ENCODE measurements at regions not wholly inside any gene's neighbourhood (a gene's known extent, or its start where the extent isn't known, plus 50 kb on each side); places are given as distances from the start of the nearest gene placed in this dataset.

DNA sequence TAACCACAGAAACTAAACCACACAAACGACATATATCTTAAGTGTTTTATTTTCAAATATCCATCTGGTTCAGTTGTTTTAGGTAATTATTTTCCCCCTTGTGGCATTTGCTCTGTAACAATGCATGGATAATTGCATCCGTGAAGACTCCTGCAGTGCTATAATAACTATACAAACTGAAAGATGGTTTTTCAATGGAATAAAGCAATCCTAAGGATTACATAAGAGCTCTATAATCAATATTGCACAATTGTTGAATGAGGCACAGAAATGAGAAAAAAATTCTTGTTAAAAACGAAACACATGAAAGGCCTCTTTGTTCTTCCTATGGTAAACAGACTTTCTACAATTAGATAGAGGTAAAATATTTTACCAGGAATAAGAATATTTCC, 446.0 kb upstream of the EPHA3 start:
- Histone ChIP-seq H3K9me3 (ENCODE audit: control insufficient read depth in 4 of 4, insufficient read depth in 3 of 4, low read length in 3 of 4) (peaks cover 0 to 3% (median 0%) of the 10 kb centered on the region in 4 donors), H3K27ac (ENCODE audit: low read depth in 1 of 2, low read length in 1 of 2) (no peak overlapping the region), H3K36me3 (ENCODE audit: control insufficient read depth in 4 of 4, insufficient read depth in 4 of 4, low read length in 4 of 4) (no peaks in the 10 kb centered on the region), H3K27me3 (ENCODE audit: control insufficient read depth in 3 of 3, insufficient read depth in 3 of 3, low read length in 2 of 3) (no peaks in the 10 kb centered on the region), H3K4me3 (no peak overlapping the region), H3K9ac (ENCODE audit: insufficient read depth in 1 of 2, low read length in 2 of 2) (no peak overlapping the region), H3K4me1 (ENCODE audit: control insufficient read depth in 5 of 5, insufficient read depth in 5 of 5, low read length in 5 of 5) (no peaks in the 10 kb centered on the region)
- DNase-seq (no peak), ATAC-seq (ENCODE audit: insufficient read depth, low FRiP score) (no peak)
- TF ChIP-seq, protein P1, sequence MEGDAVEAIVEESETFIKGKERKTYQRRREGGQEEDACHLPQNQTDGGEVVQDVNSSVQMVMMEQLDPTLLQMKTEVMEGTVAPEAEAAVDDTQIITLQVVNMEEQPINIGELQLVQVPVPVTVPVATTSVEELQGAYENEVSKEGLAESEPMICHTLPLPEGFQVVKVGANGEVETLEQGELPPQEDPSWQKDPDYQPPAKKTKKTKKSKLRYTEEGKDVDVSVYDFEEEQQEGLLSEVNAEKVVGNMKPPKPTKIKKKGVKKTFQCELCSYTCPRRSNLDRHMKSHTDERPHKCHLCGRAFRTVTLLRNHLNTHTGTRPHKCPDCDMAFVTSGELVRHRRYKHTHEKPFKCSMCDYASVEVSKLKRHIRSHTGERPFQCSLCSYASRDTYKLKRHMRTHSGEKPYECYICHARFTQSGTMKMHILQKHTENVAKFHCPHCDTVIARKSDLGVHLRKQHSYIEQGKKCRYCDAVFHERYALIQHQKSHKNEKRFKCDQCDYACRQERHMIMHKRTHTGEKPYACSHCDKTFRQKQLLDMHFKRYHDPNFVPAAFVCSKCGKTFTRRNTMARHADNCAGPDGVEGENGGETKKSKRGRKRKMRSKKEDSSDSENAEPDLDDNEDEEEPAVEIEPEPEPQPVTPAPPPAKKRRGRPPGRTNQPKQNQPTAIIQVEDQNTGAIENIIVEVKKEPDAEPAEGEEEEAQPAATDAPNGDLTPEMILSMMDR (IDR thresholded peaks at IDR 0.05; ENCODE audit: control extremely low read depth, extremely low read depth) = no peak
- WGBS, 2 donors = 63 to 65% methylated on average over 3 of the region's 3 CpGs

DNA sequence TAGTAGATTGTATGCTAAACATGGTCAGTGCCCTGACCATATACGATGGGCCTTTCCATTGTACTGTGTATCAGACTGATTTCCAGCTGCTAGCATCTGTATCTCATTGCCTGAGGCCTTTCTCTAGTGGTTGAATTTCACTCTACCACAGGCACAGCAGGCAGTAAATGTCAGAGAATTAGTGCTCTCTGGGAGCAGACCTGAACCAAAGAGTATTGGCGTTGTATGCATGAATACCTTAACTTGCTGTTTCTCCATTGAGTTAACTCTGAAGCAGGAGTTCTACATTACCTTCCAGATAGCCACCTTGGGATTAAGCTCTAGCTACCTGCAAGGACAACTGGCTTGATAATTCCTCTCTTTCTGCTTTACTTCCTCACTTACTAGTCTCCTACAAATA, 439.2 kb upstream of the EPHA3 start:
- ATAC-seq (ENCODE audit: insufficient read depth, low FRiP score) (no peak), DNase-seq (no peak)
- Histone ChIP-seq H3K4me3 (no peak overlapping the region), H3K4me1 (ENCODE audit: control insufficient read depth in 5 of 5, insufficient read depth in 5 of 5, low read length in 5 of 5) (no peaks in the 10 kb centered on the region), H3K9me3 (ENCODE audit: control insufficient read depth in 4 of 4, insufficient read depth in 3 of 4, low read length in 3 of 4) (no peaks in the 10 kb centered on the region), H3K36me3 (ENCODE audit: control insufficient read depth in 4 of 4, insufficient read depth in 4 of 4, low read length in 4 of 4) (no peaks in the 10 kb centered on the region), H3K27ac (ENCODE audit: low read depth in 1 of 2, low read length in 1 of 2) (no peak overlapping the region), H3K27me3 (ENCODE audit: control insufficient read depth in 3 of 3, insufficient read depth in 3 of 3, low read length in 2 of 3) (no peaks in the 10 kb centered on the region), H3K9ac (ENCODE audit: insufficient read depth in 1 of 2, low read length in 2 of 2) (no peak overlapping the region)
- TF ChIP-seq, protein P1 (IDR thresholded peaks at IDR 0.05; ENCODE audit: control extremely low read depth, extremely low read depth) = no peak
- 88 to 92% methylated on average over 2 of the region's 2 CpGs for whole genome bisulfite sequencing, 2 donors

DNA sequence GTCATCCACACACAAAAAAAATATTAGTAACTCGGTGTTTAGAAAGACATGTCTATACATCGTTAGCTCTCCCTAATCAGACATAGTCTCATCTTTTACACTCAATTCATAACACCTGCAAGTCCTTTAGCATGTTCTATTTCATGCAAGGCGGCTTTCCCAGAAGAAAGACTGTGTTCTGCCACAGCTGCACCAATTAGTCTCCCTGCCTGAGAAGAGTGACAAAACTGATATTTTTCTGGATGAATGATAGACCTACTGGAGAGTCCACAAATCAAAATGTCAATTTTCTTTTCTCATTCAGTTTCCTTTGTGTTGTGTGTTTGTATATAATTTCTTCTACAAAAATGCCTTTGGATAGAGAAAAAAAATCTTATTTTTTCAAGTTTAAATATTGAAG, 435.8 kb upstream of the EPHA3 start:
- no peak overlapping the region for H3K4me3 ChIP-seq
- H3K4me1 ChIP-seq (ENCODE audit: control insufficient read depth in 5 of 5, insufficient read depth in 5 of 5, low read length in 5 of 5) = no peaks in the 10 kb centered on the region
- H3K9ac ChIP-seq (ENCODE audit: insufficient read depth in 1 of 2, low read length in 2 of 2) = no peak overlapping the region
- DNase-seq (no peak), ATAC-seq (ENCODE audit: insufficient read depth, low FRiP score) (no peak)
- H3K9me3 ChIP-seq (ENCODE audit: control insufficient read depth in 4 of 4, insufficient read depth in 3 of 4, low read length in 3 of 4) = peaks cover 0 to 3% (median 0%) of the 10 kb centered on the region in 4 donors
- TF ChIP-seq, protein P1 (IDR thresholded peaks at IDR 0.05; ENCODE audit: control extremely low read depth, extremely low read depth) = no peak
- H3K36me3 ChIP-seq (ENCODE audit: control insufficient read depth in 4 of 4, insufficient read depth in 4 of 4, low read length in 4 of 4) = no peaks in the 10 kb centered on the region
- no peaks in the 10 kb centered on the region for H3K27me3 ChIP-seq (ENCODE audit: control insufficient read depth in 3 of 3, insufficient read depth in 3 of 3, low read length in 2 of 3)
- no peak overlapping the region for H3K27ac ChIP-seq (ENCODE audit: low read depth in 1 of 2, low read length in 1 of 2)
- 85 to 92% methylated on average over 3 of the region's 3 CpGs for WGBS, 2 donors

DNA sequence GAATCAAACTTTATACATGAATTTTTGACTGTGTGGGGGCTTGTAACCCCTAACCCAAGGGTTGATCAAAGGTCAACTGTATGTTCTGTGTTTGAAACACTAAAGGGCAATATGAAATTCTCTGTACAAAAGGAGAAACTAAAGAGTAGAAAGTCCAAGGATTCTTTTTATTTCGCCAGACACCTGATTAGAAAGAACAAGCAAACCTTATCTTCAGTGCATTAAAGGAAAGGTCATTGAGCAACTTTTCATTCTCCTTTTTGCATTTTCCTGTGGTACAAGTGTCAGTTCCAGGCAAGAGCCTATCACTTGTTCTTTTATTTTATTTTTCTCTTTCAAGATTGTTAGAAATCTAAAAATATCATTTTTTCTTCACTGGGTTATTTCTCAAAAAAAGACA, 430.1 kb upstream of the EPHA3 start:
- ATAC-seq (ENCODE audit: insufficient read depth, low FRiP score) (no peak), DNase-seq (no peak)
- Histone ChIP-seq H3K27me3 (ENCODE audit: control insufficient read depth in 3 of 3, insufficient read depth in 3 of 3, low read length in 2 of 3) (no peaks in the 10 kb centered on the region), H3K9ac (ENCODE audit: insufficient read depth in 1 of 2, low read length in 2 of 2) (no peak overlapping the region), H3K4me1 (ENCODE audit: control insufficient read depth in 5 of 5, insufficient read depth in 5 of 5, low read length in 5 of 5) (no peaks in the 10 kb centered on the region), H3K9me3 (ENCODE audit: control insufficient read depth in 4 of 4, insufficient read depth in 3 of 4, low read length in 3 of 4) (peaks cover 0 to 3% (median 0%) of the 10 kb centered on the region in 4 donors), H3K27ac (ENCODE audit: low read depth in 1 of 2, low read length in 1 of 2) (no peak overlapping the region), H3K4me3 (no peak overlapping the region), H3K36me3 (ENCODE audit: control insufficient read depth in 4 of 4, insufficient read depth in 4 of 4, low read length in 4 of 4) (no peaks in the 10 kb centered on the region)
- TF ChIP-seq, protein P1 (IDR thresholded peaks at IDR 0.05; ENCODE audit: control extremely low read depth, extremely low read depth) = no peak
- WGBS, 2 donors = 71 to 83% methylated on average over 1 of the region's 1 CpG

Measured in lung (tissue), 11 donors.